GM12892 (cell line): ENCODE measurements at regions not wholly inside any gene's neighbourhood (a gene's known extent, or its start where the extent isn't known, plus 50 kb on each side); places are given as distances from the start of the nearest gene placed in this dataset.

Experiments
- POLR2A ChIP-seq: IDR thresholded peaks from 2 replicates; pipeline ENCODE4 v1.6.1; 2011; ENCODE audit warnings: low read depth, low read length, control low read depth
- POLR2AphosphoS5 ChIP-seq: IDR thresholded peaks from 2 replicates; pipeline ENCODE4 v1.6.1; 2011; ENCODE audit warnings: low read depth, low read length, control low read depth
- TAF1 ChIP-seq: IDR thresholded peaks from 2 replicates; pipeline ENCODE4 v1.6.1; 2011; ENCODE audit warnings: low read depth, mild to moderate bottlenecking, control low read depth, low read length, borderline replicate concordance

DNA sequence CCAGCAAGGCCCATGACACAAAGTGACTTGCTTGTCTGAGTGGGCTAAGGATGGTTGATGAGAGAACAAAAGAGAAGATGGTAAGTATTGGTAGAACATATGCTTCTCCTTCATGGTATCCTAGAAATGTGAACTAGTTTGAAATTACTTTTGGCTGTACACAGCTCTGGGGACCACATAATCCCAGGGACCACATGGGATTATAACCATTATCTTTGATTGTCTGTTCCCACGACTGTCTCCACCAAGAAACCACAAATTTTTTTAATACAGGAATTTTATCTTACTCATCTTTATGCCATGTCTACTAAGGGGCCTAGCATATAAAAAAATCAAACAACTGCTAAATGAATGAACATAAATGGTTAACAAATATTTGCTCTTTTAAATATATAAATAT is 155.3 kb upstream of the PRICKLE2 start:
- no peak for TF ChIP-seq TAF1
- no peak for TF ChIP-seq POLR2AphosphoS5
- TF ChIP-seq POLR2A, result no peak
